OCI-LY3 (cell line): ENCODE measurements at regions not wholly inside any gene's neighbourhood (a gene's known extent, or its start where the extent isn't known, plus 50 kb on each side); places are given as distances from the start of the nearest gene placed in this dataset.

Experiments used
- EZH2phosphoT487 ChIP-seq: fragments of 200-600 bp; shearing (Covaris generic); IDR thresholded peaks from 2 replicates; pipeline ENCODE4 v1.6.1; 2018; ENCODE audit warnings: antibody characterized with exemption, mixed run types, low read depth
- TF ChIP-seq, protein P1 (sequence below): fragments of 200-600, 300-600 bp; sonication (generic); IDR thresholded peaks from 2 replicates; pipeline ENCODE4 v1.5.1; 2014; ENCODE audit warnings: antibody characterized with exemption, low read length, low read depth

DNA sequence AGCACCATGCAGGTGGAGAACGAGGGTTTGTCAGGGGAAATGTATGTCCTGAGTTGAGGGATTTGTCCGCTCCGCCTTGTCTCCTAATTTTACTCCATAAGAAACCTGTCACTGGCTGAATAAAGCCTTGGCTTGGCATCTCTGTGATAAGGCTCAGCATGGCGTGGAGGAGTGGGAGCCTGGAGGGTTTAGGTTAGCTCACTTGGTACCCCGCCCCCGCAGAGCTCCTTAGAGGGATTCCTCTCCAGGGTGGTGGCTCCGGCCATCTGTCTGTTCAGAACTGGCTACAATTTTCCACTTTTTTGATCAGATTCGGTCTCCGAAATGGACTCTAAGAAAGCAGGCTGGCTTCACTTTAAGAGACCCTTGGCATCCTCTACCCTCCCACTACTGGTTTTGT, 192.2 kb upstream of the SYNDIG1 start:
- TF ChIP-seq, protein P1, sequence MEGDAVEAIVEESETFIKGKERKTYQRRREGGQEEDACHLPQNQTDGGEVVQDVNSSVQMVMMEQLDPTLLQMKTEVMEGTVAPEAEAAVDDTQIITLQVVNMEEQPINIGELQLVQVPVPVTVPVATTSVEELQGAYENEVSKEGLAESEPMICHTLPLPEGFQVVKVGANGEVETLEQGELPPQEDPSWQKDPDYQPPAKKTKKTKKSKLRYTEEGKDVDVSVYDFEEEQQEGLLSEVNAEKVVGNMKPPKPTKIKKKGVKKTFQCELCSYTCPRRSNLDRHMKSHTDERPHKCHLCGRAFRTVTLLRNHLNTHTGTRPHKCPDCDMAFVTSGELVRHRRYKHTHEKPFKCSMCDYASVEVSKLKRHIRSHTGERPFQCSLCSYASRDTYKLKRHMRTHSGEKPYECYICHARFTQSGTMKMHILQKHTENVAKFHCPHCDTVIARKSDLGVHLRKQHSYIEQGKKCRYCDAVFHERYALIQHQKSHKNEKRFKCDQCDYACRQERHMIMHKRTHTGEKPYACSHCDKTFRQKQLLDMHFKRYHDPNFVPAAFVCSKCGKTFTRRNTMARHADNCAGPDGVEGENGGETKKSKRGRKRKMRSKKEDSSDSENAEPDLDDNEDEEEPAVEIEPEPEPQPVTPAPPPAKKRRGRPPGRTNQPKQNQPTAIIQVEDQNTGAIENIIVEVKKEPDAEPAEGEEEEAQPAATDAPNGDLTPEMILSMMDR, result no peak
- no peak for TF ChIP-seq EZH2phosphoT487
